Keratinocyte (primary cell): ENCODE measurements at regions not wholly inside any gene's neighbourhood (a gene's known extent, or its start where the extent isn't known, plus 50 kb on each side); places are given as distances from the start of the nearest gene placed in this dataset.

Experiments used
- CTCF ChIP-seq, 3 experiments: IDR thresholded peaks in 1 of 3; conservative IDR thresholded peaks in 1 of 3; optimal IDR thresholded peaks in 1 of 3; 2 replicates in 2 of 3; 3 replicates in 1 of 3; pipeline versions ENCODE3 to v1.5.1; 2011; ENCODE audit warnings: low read length in 3 of 3, mild to moderate bottlenecking in 3 of 3, moderate library complexity in 2 of 3, control low read depth in 1 of 3, inconsistent platforms in 1 of 3; ENCODE audit not compliant: insufficient read depth in 2 of 3; ENCODE audit errors: extremely low read depth in 1 of 3
- EZH2 ChIP-seq: IDR thresholded peaks from one replicate; pipeline ENCODE4 v1.6.1; 2012; ENCODE audit warnings: inconsistent platforms, mild to moderate bottlenecking, low read length, moderate library complexity

GRCh38 chr7:101681170-101682007 lies 52.3 kb upstream of the MYL10 start:
- TF ChIP-seq CTCF (optimal IDR thresholded peaks at IDR 0.05 in 1 of 3, IDR thresholded peaks at IDR 0.05 in 1 of 3, conservative IDR thresholded peaks at IDR 0.05 in 1 of 3; ENCODE audit: extremely low read depth in 1 of 3, insufficient read depth in 2 of 3, low read length in 3 of 3) (no peak), EZH2 (no peak)
